SK-N-SH treated with all-trans-retinoic acid at 6 μM for 48 hours (cell line): ENCODE measurements at regions not wholly inside any gene's neighbourhood (a gene's known extent, or its start where the extent isn't known, plus 50 kb on each side); places are given as distances from the start of the nearest gene placed in this dataset.

ENCODE experiments used
- ARNTL ChIP-seq: fragments of 450-650 bp; formaldehyde crosslinking; IDR thresholded peaks from 2 replicates; pipeline ENCODE4 v1.5.0; 2020; ENCODE audit warnings: low read depth, mild to moderate bottlenecking, moderate library complexity, borderline replicate concordance
- ZFP30 ChIP-seq: fragments of 450-650 bp; formaldehyde crosslinking; IDR thresholded peaks from 2 replicates; pipeline ENCODE4 v1.5.0; 2022; ENCODE audit warnings: mild to moderate bottlenecking, moderate library complexity
- TF ChIP-seq, protein P1 (sequence below): fragments of 250-450 bp; sonication (Bioruptor Pico); IDR thresholded peaks from 2 replicates; pipeline ENCODE4 v1.8.0; 2020; ENCODE audit warnings: mild to moderate bottlenecking, moderate library complexity, borderline replicate concordance

DNA sequence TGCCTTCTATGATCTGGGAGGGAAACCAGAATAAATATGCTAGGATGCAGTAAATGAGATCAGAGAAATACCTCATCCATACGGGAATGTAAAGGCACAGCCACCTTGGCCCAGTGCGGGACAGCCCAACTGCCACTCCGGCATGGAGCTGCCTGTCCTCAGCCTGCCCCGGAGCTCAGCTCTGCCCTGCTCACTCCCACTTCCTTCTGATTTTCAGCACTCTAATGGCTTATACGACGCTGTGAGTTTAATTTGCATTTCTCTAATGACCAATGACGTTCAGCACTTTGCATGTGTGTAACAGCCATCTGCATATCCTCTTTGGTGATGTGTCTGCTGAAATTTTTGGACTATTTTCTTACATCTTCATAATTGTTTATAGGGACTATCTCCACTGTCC, 172.5 kb upstream of the RAB6C start:
- TF ChIP-seq ARNTL (CRISPR knock-in tag) (no peak), ZFP30 (CRISPR knock-in tag) (no peak)
- TF ChIP-seq, protein P1, sequence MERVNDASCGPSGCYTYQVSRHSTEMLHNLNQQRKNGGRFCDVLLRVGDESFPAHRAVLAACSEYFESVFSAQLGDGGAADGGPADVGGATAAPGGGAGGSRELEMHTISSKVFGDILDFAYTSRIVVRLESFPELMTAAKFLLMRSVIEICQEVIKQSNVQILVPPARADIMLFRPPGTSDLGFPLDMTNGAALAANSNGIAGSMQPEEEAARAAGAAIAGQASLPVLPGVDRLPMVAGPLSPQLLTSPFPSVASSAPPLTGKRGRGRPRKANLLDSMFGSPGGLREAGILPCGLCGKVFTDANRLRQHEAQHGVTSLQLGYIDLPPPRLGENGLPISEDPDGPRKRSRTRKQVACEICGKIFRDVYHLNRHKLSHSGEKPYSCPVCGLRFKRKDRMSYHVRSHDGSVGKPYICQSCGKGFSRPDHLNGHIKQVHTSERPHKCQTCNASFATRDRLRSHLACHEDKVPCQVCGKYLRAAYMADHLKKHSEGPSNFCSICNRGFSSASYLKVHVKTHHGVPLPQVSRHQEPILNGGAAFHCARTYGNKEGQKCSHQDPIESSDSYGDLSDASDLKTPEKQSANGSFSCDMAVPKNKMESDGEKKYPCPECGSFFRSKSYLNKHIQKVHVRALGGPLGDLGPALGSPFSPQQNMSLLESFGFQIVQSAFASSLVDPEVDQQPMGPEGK (CRISPR knock-in tag) = no peak
